ENCODE measurements at regions not wholly inside any gene's neighbourhood (a gene's known extent, or its start where the extent isn't known, plus 50 kb on each side); places are given as distances from the start of the nearest gene placed in this dataset.

GRCh38 chr7:41336981-41337380 lies 365.9 kb downstream of the INHBA start:
- DNase-seq (ENCODE audit: low read depth in 1 of 2, low spot score in 1 of 2), result no peak
- no peaks in the 10 kb centered on the region for H3K4me1 ChIP-seq
- no peak for ATAC-seq
- POLR2A ChIA-PET, result no interaction called here
- no peak for TF ChIP-seq EHF (CRISPR knock-in tag; IDR thresholded peaks at IDR 0.05)
- TF ChIP-seq SREBF2 (IDR thresholded peaks at IDR 0.05), result no peak
- TF ChIP-seq KDM5A (IDR thresholded peaks at IDR 0.05), result no peak
- no peak for TF ChIP-seq ZSCAN20 (CRISPR knock-in tag; IDR thresholded peaks at IDR 0.05)
- TF ChIP-seq HOXA7 (CRISPR knock-in tag; IDR thresholded peaks at IDR 0.05), result no peak
- no peak for TF ChIP-seq RARB (CRISPR knock-in tag; IDR thresholded peaks at IDR 0.05)
- TF ChIP-seq HEYL (CRISPR knock-in tag; IDR thresholded peaks at IDR 0.05), result no peak
- TF ChIP-seq, protein P1, sequence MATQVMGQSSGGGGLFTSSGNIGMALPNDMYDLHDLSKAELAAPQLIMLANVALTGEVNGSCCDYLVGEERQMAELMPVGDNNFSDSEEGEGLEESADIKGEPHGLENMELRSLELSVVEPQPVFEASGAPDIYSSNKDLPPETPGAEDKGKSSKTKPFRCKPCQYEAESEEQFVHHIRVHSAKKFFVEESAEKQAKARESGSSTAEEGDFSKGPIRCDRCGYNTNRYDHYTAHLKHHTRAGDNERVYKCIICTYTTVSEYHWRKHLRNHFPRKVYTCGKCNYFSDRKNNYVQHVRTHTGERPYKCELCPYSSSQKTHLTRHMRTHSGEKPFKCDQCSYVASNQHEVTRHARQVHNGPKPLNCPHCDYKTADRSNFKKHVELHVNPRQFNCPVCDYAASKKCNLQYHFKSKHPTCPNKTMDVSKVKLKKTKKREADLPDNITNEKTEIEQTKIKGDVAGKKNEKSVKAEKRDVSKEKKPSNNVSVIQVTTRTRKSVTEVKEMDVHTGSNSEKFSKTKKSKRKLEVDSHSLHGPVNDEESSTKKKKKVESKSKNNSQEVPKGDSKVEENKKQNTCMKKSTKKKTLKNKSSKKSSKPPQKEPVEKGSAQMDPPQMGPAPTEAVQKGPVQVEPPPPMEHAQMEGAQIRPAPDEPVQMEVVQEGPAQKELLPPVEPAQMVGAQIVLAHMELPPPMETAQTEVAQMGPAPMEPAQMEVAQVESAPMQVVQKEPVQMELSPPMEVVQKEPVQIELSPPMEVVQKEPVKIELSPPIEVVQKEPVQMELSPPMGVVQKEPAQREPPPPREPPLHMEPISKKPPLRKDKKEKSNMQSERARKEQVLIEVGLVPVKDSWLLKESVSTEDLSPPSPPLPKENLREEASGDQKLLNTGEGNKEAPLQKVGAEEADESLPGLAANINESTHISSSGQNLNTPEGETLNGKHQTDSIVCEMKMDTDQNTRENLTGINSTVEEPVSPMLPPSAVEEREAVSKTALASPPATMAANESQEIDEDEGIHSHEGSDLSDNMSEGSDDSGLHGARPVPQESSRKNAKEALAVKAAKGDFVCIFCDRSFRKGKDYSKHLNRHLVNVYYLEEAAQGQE (IDR thresholded peaks at IDR 0.05), result no peak
- TF ChIP-seq JUN (IDR thresholded peaks at IDR 0.05), result no peak
- FAIRE-seq, result no peak
- no peak overlapping the region for H3K4me3 ChIP-seq
- CTCF ChIA-PET, result interaction anchor here (0.8 kb wide), 1 partner anchor 24 kb away, joined by 3 read pairs; no protein-coding TSS in a partner anchor
- 24% methylated on average over 5 of the region's 5 CpGs for whole genome bisulfite sequencing (ENCODE audit: missing lambda C conversion rate)
- no peak overlapping the region for H3K4me2 ChIP-seq
- no peaks in the 10 kb centered on the region for H3K9me3 ChIP-seq
- H3K27ac ChIP-seq, result no peak overlapping the region

DNA sequence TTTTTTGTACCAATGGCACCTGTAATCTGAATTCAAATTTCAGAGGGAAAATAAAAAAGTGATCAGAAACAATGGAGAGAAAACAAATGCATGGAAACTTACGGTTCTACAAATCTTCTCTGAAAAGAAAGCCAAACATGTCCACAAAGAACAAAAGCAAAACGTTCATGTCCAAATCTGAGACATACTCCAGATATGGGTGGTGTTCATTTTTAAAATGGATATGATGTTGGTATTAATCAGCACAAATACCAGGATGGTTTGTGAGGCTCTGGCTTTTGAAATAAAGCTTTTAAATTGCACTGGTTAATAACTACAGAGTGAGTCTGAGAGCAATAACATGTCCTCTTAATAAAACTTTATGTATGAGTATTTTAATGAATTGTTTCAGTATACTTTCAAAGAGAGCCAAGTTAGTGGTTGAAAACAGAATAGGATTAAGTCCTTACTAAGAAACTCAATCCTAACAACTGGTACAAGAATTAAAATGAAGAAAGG lies 366.4 kb downstream of the INHBA start:
- POLR2A ChIA-PET, result no interaction called here
- H3K4me2 ChIP-seq, result no peak overlapping the region
- H3K4me3 ChIP-seq, result no peak overlapping the region
- H3K9me3 ChIP-seq, result 0 out of 3 replicates have a peak, but pooled peaks cover 3% of the 10 kb centered on the region
- no peak for FAIRE-seq
- TF ChIP-seq, protein P2, sequence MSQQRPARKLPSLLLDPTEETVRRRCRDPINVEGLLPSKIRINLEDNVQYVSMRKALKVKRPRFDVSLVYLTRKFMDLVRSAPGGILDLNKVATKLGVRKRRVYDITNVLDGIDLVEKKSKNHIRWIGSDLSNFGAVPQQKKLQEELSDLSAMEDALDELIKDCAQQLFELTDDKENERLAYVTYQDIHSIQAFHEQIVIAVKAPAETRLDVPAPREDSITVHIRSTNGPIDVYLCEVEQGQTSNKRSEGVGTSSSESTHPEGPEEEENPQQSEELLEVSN (IDR thresholded peaks at IDR 0.05; ENCODE audit: borderline replicate concordance, low read depth), result no peak
- DNase-seq (ENCODE audit: low read depth in 1 of 2, low spot score in 1 of 2), result no peak
- no peak for ATAC-seq
- no peak overlapping the region for H3K27ac ChIP-seq
- H3K4me1 ChIP-seq, result no peaks in the 10 kb centered on the region
- 11% methylated on average over 2 of the region's 2 CpGs for WGBS (ENCODE audit: missing lambda C conversion rate)
- CTCF ChIA-PET, result no interaction called here

DNA sequence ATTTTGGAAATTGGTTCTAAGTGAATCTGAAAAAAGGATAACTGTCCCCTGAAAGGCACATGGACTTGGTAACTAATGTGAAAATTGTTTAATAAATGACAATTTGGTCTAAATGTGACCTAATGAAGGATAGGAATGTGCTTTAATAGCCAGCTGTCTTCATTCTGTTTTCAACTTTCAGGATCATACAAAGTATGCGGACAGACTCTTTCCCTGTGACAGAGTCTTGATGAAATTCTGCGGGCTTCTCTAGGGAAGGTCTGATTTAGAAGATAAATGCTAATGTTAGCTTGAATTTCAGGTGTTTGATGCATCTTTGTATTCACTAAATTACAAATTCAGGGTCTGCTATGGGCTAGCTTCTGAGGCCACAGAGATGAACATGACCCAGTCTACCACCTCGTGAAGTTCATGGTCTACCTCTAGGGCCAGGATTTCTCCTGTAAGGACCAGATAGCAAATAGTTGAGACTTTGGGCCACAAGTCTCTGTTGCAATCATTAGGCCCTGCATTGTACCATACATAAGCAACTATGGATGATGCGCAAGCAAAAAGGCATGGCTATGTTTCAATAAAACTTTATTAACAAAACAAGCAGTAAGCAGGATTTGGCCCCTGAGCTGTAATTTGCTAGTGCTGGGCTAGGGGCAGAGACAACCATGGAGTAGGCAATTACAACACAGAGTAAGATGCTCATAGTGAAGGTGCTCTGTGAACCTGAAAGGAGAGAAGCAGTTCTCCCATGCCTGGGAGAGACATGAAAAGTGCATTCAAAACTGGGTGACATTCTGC lies 368.6 kb downstream of the INHBA start:
- FAIRE-seq (no peak), ATAC-seq (no peak), DNase-seq (ENCODE audit: low read depth in 1 of 2, low spot score in 1 of 2) (no peak)
- CTCF ChIA-PET, result no interaction called here
- Histone ChIP-seq H3K27ac (no peak overlapping the region), H3K4me2 (no peak overlapping the region), H3K4me3 (no peak overlapping the region), H3K9me3 (0 out of 3 replicates have a peak, but pooled peaks cover 3% of the 10 kb centered on the region), H3K4me1 (no peaks in the 10 kb centered on the region)
- 47% methylated on average over 4 of the region's 4 CpGs for WGBS (ENCODE audit: missing lambda C conversion rate)
- POLR2A ChIA-PET, result no interaction called here
- TF ChIP-seq RARB (CRISPR knock-in tag; IDR thresholded peaks at IDR 0.05) (no peak), RNF2 (IDR thresholded peaks at IDR 0.05; ENCODE audit: borderline replicate concordance, low read depth) (no peak), ZC3H11A (IDR thresholded peaks at IDR 0.05) (no peak), MAZ (IDR thresholded peaks at IDR 0.05; ENCODE audit: borderline replicate concordance, low read depth, low read length) (no peak), SREBF2 (IDR thresholded peaks at IDR 0.05) (no peak), ELK1 (IDR thresholded peaks at IDR 0.05; ENCODE audit: low read depth, low read length) (no peak), JUN (IDR thresholded peaks at IDR 0.05) (no peak), ZNF302 (CRISPR knock-in tag; IDR thresholded peaks at IDR 0.05) (no peak), ZFP36 (IDR thresholded peaks at IDR 0.05; ENCODE audit: borderline replicate concordance, partially characterized antibody) (no peak), GATA3 (IDR thresholded peaks at IDR 0.05; ENCODE audit: borderline replicate concordance) (no peak), KDM5A (IDR thresholded peaks at IDR 0.05) (no peak)

All from A549 (cell line).